ENCODE measurements at regions not wholly inside any gene's neighbourhood (a gene's known extent, or its start where the extent isn't known, plus 50 kb on each side); places are given as distances from the start of the nearest gene placed in this dataset.

GRCh38 chr4:26242451-26242850, 78.4 kb upstream of the RBPJ start:
- no peak for TF ChIP-seq EZH2 (IDR thresholded peaks at IDR 0.05; ENCODE audit: borderline replicate concordance, insufficient read depth, low read depth, low read length, poor library complexity, severe bottlenecking)
- TF ChIP-seq CTCF (IDR thresholded peaks at IDR 0.05): no peak
